SK-N-SH (cell line): ENCODE measurements at regions not wholly inside any gene's neighbourhood (a gene's known extent, or its start where the extent isn't known, plus 50 kb on each side); places are given as distances from the start of the nearest gene placed in this dataset.

Experiments
- CTCF ChIA-PET: fragments of 300-600, 350-600 bp; formaldehyde crosslinking; extraction: SDS; loops from one replicate; lab custom pipeline; 2021; lab: Yijun Ruan, JAX
- POLR2A ChIA-PET: fragments of 350-600 bp; sonication (Branson Sonifier 250); formaldehyde crosslinking; extraction: SDS; loops from one replicate; lab custom pipeline; 2020; ENCODE audit warnings: antibody characterized with exemption, inconsistent platforms; lab: Yijun Ruan, JAX
- DNase-seq: peaks from one replicate; pipeline ENCODE4 v3.0.0; 2012
- H2AFZ ChIP-seq: fragments of 200-600 bp; sonication (generic); 2 replicates; pipeline ENCODE4 v1.8.1; 2016; ENCODE audit warnings: antibody characterized with exemption, mild to moderate bottlenecking, low read depth
- H3F3A ChIP-seq: fragments of 200-600 bp; sonication (generic); replicated peaks from 2 replicates; pipeline ENCODE3; 2016; ENCODE audit warnings: antibody characterized with exemption, mild to moderate bottlenecking; ENCODE audit not compliant: insufficient read depth
- H3K27ac ChIP-seq, 2 experiments: fragments of 200-500 bp in 1 of 2; fragments of 200-600 bp in 1 of 2; sonication (Bioruptor generic) in 1 of 2; sonication (generic), shearing (Covaris generic) in 1 of 2; 2 replicates each; pipeline versions ENCODE4 v1.5.1 to v1.6.1; 2014 to 2016; ENCODE audit warnings: low read depth in 2 of 2, inconsistent platforms in 1 of 2, low read length in 1 of 2, mild to moderate bottlenecking in 1 of 2, mixed read lengths in 1 of 2
- H3K27me3 ChIP-seq: fragments of 200-600 bp; sonication (generic), shearing (Covaris generic); 2 replicates; pipeline ENCODE4 v1.6.1; 2016; ENCODE audit warnings: mixed run types; ENCODE audit not compliant: insufficient read depth
- H3K36me3 ChIP-seq, 2 experiments: fragments of 200-500 bp in 1 of 2; fragments of 200-600 bp in 1 of 2; sonication (Bioruptor generic) in 1 of 2; sonication (generic) in 1 of 2; replicated peaks in 1 of 2; 2 replicates each; pipeline versions ENCODE3 to v1.5.1; 2014 to 2016; ENCODE audit warnings: low read length in 1 of 2, mild to moderate bottlenecking in 1 of 2; ENCODE audit not compliant: insufficient read depth in 2 of 2, control insufficient read depth in 1 of 2
- H3K4me1 ChIP-seq, 2 experiments: fragments of 200-500 bp in 1 of 2; fragments of 200-600 bp in 1 of 2; sonication (Bioruptor generic) in 1 of 2; sonication (generic), shearing (Covaris generic) in 1 of 2; 2 replicates each; pipeline versions ENCODE4 v1.5.1 to v1.6.1; 2014 to 2016; ENCODE audit warnings: low read depth in 1 of 2, low read length in 1 of 2, mixed run types in 1 of 2; ENCODE audit not compliant: insufficient read depth in 2 of 2, control insufficient read depth in 1 of 2
- H3K4me2 ChIP-seq: fragments of 200-600 bp; sonication (generic), shearing (Covaris generic); 2 replicates; pipeline ENCODE4 v1.6.1; 2017; ENCODE audit warnings: mixed run types
- H3K4me3 ChIP-seq, 2 experiments: fragments of 200-500 bp in 1 of 2; fragments of 200-600 bp in 1 of 2; sonication (Bioruptor generic) in 1 of 2; sonication (generic), shearing (Covaris generic) in 1 of 2; 2 replicates each; pipeline versions ENCODE4 v1.5.1 to v1.8.1; 2014 to 2016; ENCODE audit warnings: low read depth in 2 of 2, inconsistent platforms in 1 of 2, low read length in 1 of 2, mild to moderate bottlenecking in 1 of 2, mixed read lengths in 1 of 2, moderate library complexity in 1 of 2
- H3K79me2 ChIP-seq: fragments of 200-600 bp; sonication (generic); 2 replicates; pipeline ENCODE4 v1.8.1; 2017; ENCODE audit warnings: mild to moderate bottlenecking; ENCODE audit not compliant: insufficient read depth
- H3K9ac ChIP-seq: fragments of 200-600 bp; sonication (generic); 2 replicates; pipeline ENCODE4 v1.6.1; 2017; ENCODE audit warnings: mixed run types
- H3K9me2 ChIP-seq: fragments of 200-600 bp; sonication (generic); 2 replicates; pipeline ENCODE4 v1.6.1; 2017; ENCODE audit warnings: mixed run types
- H3K9me3 ChIP-seq: fragments of 200-600 bp; sonication (generic); 2 replicates; pipeline ENCODE4 v1.6.1; 2017; ENCODE audit warnings: mixed run types, mild to moderate bottlenecking, moderate library complexity
- H4K20me1 ChIP-seq: fragments of 200-600 bp; sonication (generic); 2 replicates; pipeline ENCODE4 v1.6.1; 2017; ENCODE audit warnings: mild to moderate bottlenecking, mixed run types; ENCODE audit not compliant: insufficient read depth
- CHD2 ChIP-seq: fragments of 150-350 bp; IDR thresholded peaks from 2 replicates; pipeline ENCODE4 v1.6.1; 2018; ENCODE audit warnings: low read length; ENCODE audit not compliant: partially characterized antibody
- ELF1 ChIP-seq: IDR thresholded peaks from 2 replicates; pipeline ENCODE4 v1.4.0; 2012
- NFIC ChIP-seq: IDR thresholded peaks from 2 replicates; pipeline ENCODE4 v1.4.0; 2012; ENCODE audit warnings: borderline replicate concordance
- RCOR1 ChIP-seq: fragments of 150-350 bp; IDR thresholded peaks from 2 replicates; pipeline ENCODE4 v1.6.1; 2017; ENCODE audit warnings: antibody characterized with exemption, low read length
- RXRA ChIP-seq: IDR thresholded peaks from 2 replicates; pipeline ENCODE4 v1.4.0; 2012; ENCODE audit warnings: low read depth, mild to moderate bottlenecking, borderline replicate concordance
- SMC3 ChIP-seq: IDR thresholded peaks from 2 replicates; pipeline ENCODE4 v1.6.1; 2012; ENCODE audit warnings: low read depth, low read length, improper control_type of control experiment
- whole genome bisulfite sequencing: methylation state at CpG from one replicate; pipeline ENCODE4 v1.1.6; 2017; ENCODE audit warnings: low lambda C conversion rate; 5-methylcytosine and 5-hydroxymethylcytosine counted together
- TF ChIP-seq, protein P1 (sequence below): IDR thresholded peaks from 2 replicates; pipeline ENCODE4 v1.6.1; 2012; ENCODE audit warnings: mild to moderate bottlenecking, low read depth, low read length, moderate library complexity
- TF ChIP-seq, protein P2 (sequence below): IDR thresholded peaks from 2 replicates; pipeline ENCODE4 v1.4.0; 2012; ENCODE audit warnings: low read depth
- TF ChIP-seq, protein P3 (sequence below): fragments of 150-350 bp; IDR thresholded peaks from 2 replicates; pipeline ENCODE4 v1.6.1; 2016; ENCODE audit warnings: mild to moderate bottlenecking, low read depth, low read length
- TF ChIP-seq, protein P4 (sequence below): fragments of 200-600 bp; sonication (generic); IDR thresholded peaks from 2 replicates; pipeline ENCODE4 v1.6.1; 2017; ENCODE audit warnings: antibody characterized with exemption, mild to moderate bottlenecking, moderate library complexity
- TF ChIP-seq, protein P5 (sequence below): IDR thresholded peaks from 2 replicates; pipeline ENCODE4; 2012
- TF ChIP-seq, protein P6 (sequence below): fragments of 150-350 bp; IDR thresholded peaks from 2 replicates; pipeline ENCODE4 v1.6.1; 2017; ENCODE audit warnings: antibody characterized with exemption, low read length, low read depth, borderline replicate concordance

DNA sequence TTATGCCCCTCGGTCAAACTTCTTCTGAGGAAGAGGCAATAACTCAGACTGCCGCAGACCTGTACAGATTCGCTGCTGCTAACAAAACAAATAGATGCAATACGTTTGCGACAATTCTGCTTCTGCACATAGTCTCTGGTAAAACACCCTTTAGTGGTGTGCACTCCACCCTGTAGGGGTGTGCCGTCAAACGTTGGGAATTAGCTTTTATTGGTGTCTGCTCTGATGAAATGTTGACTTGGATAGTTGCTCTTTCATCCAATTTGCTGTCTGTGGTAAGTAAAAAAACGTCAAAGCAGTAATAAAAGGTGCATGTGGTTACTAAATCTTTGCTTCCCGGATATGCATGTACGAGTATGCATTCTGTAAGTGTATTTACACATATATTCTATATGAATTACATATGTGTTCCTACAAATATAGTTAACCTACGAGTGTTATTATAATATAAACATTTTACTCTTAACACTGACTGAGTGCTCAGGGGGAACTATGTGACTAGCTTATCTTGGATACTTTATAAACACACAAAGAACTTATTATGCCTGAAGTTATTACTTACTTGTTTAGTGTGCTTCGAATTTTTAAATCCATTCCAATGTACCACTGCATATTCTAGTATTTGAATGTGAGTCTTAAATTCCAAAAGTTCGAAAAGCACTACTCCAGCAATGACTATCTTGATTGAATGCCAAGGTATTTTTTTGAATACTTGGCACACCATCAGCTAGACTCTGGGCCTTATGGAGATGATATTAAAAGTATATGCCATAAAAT, 610.2 kb downstream of the ZEB2 start:
- Histone ChIP-seq H3K9ac (no peak overlapping the region), H3K9me3 (no peaks in the 10 kb centered on the region), H2AFZ (no peak overlapping the region), H3K27me3 (no peaks in the 10 kb centered on the region), H3K36me3 (no peaks in the 10 kb centered on the region), H3K9me2 (no peaks in the 10 kb centered on the region), H3K4me2 (no peak overlapping the region), H3K27ac (no peak overlapping the region), H3K4me1 (no peaks in the 10 kb centered on the region; a peak in 1 of 4 replicates), H3K79me2 (no peaks in the 10 kb centered on the region), H4K20me1 (no peaks in the 10 kb centered on the region), H3K4me3 (no peak overlapping the region), H3F3A (no peaks in the 10 kb centered on the region)
- WGBS, result 76% methylated on average over 13 of the region's 13 CpGs
- CTCF ChIA-PET, result interaction anchor here (1.3 kb wide), 1 partner anchor 16 kb away, joined by 3 read pairs; no protein-coding TSS in a partner anchor
- no peak for DNase-seq
- peak; percentile 25; the same call in 1 of the 2 replicates for TF ChIP-seq NFIC
- TF ChIP-seq SMC3, result no peak
- TF ChIP-seq RCOR1, result no peak
- no peak for TF ChIP-seq RXRA
- POLR2A ChIA-PET, result no interaction called here

DNA sequence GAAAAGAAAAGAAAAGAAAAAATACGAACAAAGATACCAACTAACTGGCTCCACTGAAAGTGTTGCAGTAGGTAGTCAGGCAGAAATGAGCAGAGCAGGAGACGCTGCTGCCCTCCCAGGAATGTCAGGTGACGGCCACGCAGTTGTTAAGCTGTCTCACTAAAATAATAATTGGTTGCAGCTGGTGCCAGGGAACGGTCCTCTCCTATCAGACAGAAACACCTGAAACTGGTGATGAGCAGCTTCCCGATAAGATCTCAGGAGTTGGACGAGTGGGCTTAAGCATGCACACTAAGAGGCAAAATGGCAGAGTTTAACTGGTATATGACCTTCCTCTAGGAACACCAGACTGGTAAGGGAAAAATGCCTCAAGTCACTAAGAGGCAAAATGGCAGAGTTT, 611.1 kb downstream of the ZEB2 start:
- DNase-seq, result no peak
- Histone ChIP-seq H3K9me2 (no peaks in the 10 kb centered on the region), H3K9me3 (no peaks in the 10 kb centered on the region), H4K20me1 (no peaks in the 10 kb centered on the region), H2AFZ (no peak overlapping the region), H3F3A (no peaks in the 10 kb centered on the region), H3K79me2 (no peaks in the 10 kb centered on the region), H3K36me3 (no peaks in the 10 kb centered on the region), H3K4me3 (no peak overlapping the region), H3K4me1 (no peaks in the 10 kb centered on the region; a peak in 1 of 4 replicates), H3K27me3 (no peaks in the 10 kb centered on the region), H3K27ac (no peak overlapping the region), H3K9ac (no peak overlapping the region), H3K4me2 (no peak overlapping the region)
- WGBS, result 81% methylated on average over 7 of the region's 7 CpGs
- CTCF ChIA-PET, result no interaction called here
- no peak for TF ChIP-seq ELF1
- TF ChIP-seq RCOR1, result no peak
- TF ChIP-seq, protein P1, sequence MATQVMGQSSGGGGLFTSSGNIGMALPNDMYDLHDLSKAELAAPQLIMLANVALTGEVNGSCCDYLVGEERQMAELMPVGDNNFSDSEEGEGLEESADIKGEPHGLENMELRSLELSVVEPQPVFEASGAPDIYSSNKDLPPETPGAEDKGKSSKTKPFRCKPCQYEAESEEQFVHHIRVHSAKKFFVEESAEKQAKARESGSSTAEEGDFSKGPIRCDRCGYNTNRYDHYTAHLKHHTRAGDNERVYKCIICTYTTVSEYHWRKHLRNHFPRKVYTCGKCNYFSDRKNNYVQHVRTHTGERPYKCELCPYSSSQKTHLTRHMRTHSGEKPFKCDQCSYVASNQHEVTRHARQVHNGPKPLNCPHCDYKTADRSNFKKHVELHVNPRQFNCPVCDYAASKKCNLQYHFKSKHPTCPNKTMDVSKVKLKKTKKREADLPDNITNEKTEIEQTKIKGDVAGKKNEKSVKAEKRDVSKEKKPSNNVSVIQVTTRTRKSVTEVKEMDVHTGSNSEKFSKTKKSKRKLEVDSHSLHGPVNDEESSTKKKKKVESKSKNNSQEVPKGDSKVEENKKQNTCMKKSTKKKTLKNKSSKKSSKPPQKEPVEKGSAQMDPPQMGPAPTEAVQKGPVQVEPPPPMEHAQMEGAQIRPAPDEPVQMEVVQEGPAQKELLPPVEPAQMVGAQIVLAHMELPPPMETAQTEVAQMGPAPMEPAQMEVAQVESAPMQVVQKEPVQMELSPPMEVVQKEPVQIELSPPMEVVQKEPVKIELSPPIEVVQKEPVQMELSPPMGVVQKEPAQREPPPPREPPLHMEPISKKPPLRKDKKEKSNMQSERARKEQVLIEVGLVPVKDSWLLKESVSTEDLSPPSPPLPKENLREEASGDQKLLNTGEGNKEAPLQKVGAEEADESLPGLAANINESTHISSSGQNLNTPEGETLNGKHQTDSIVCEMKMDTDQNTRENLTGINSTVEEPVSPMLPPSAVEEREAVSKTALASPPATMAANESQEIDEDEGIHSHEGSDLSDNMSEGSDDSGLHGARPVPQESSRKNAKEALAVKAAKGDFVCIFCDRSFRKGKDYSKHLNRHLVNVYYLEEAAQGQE, result no peak
- no peak for TF ChIP-seq RXRA
- TF ChIP-seq, protein P2, sequence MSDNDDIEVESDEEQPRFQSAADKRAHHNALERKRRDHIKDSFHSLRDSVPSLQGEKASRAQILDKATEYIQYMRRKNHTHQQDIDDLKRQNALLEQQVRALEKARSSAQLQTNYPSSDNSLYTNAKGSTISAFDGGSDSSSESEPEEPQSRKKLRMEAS, result no peak
- TF ChIP-seq, protein P3, sequence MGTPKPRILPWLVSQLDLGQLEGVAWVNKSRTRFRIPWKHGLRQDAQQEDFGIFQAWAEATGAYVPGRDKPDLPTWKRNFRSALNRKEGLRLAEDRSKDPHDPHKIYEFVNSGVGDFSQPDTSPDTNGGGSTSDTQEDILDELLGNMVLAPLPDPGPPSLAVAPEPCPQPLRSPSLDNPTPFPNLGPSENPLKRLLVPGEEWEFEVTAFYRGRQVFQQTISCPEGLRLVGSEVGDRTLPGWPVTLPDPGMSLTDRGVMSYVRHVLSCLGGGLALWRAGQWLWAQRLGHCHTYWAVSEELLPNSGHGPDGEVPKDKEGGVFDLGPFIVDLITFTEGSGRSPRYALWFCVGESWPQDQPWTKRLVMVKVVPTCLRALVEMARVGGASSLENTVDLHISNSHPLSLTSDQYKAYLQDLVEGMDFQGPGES, result no peak
- TF ChIP-seq, protein P4, sequence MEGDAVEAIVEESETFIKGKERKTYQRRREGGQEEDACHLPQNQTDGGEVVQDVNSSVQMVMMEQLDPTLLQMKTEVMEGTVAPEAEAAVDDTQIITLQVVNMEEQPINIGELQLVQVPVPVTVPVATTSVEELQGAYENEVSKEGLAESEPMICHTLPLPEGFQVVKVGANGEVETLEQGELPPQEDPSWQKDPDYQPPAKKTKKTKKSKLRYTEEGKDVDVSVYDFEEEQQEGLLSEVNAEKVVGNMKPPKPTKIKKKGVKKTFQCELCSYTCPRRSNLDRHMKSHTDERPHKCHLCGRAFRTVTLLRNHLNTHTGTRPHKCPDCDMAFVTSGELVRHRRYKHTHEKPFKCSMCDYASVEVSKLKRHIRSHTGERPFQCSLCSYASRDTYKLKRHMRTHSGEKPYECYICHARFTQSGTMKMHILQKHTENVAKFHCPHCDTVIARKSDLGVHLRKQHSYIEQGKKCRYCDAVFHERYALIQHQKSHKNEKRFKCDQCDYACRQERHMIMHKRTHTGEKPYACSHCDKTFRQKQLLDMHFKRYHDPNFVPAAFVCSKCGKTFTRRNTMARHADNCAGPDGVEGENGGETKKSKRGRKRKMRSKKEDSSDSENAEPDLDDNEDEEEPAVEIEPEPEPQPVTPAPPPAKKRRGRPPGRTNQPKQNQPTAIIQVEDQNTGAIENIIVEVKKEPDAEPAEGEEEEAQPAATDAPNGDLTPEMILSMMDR, result no peak
- TF ChIP-seq, protein P5, sequence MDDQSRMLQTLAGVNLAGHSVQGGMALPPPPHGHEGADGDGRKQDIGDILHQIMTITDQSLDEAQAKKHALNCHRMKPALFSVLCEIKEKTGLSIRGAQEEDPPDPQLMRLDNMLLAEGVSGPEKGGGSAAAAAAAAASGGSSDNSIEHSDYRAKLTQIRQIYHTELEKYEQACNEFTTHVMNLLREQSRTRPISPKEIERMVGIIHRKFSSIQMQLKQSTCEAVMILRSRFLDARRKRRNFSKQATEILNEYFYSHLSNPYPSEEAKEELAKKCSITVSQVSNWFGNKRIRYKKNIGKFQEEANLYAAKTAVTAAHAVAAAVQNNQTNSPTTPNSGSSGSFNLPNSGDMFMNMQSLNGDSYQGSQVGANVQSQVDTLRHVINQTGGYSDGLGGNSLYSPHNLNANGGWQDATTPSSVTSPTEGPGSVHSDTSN, result no peak
- TF ChIP-seq CHD2, result no peak
- TF ChIP-seq, protein P6, sequence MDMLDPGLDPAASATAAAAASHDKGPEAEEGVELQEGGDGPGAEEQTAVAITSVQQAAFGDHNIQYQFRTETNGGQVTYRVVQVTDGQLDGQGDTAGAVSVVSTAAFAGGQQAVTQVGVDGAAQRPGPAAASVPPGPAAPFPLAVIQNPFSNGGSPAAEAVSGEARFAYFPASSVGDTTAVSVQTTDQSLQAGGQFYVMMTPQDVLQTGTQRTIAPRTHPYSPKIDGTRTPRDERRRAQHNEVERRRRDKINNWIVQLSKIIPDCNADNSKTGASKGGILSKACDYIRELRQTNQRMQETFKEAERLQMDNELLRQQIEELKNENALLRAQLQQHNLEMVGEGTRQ, result no peak
- POLR2A ChIA-PET, result no interaction called here
